AG09319 (cell line): ENCODE measurements at regions not wholly inside any gene's neighbourhood (a gene's known extent, or its start where the extent isn't known, plus 50 kb on each side); places are given as distances from the start of the nearest gene placed in this dataset.

Source experiments
- DNase-seq: peaks from one replicate; pipeline ENCODE4 v3.0.0-alpha.2; 2010; ENCODE audit warnings: low read depth; ENCODE audit errors: extremely low read depth
- CTCF ChIP-seq: IDR thresholded peaks from 2 replicates; pipeline ENCODE4 v1.5.1; 2011; ENCODE audit warnings: low read depth, mild to moderate bottlenecking, inconsistent platforms, low read length, moderate library complexity

- DNase-seq: no peak
- no peak for TF ChIP-seq CTCF
Observed at GRCh38 chr3:55189359-55189801, 261.5 kb upstream of the LRTM1 start.

GRCh38 chr3:55185380-55185779 is 257.5 kb upstream of the LRTM1 start:
- peak; percentile 37 for DNase-seq
- no peak for TF ChIP-seq CTCF

GRCh38 chr3:55183201-55183600 is 255.3 kb upstream of the LRTM1 start:
- TF ChIP-seq CTCF: no peak
- no peak for DNase-seq

- peak; percentile 68 for TF ChIP-seq CTCF
- DNase-seq: no peak
Observed at GRCh38 chr3:55180936-55181535, 253.2 kb upstream of the LRTM1 start.

GRCh38 chr3:55180161-55180560 is 252.3 kb upstream of the LRTM1 start:
- no peak for DNase-seq

GRCh38 chr3:55178336-55178735 is 250.5 kb upstream of the LRTM1 start:
- no peak for DNase-seq

More at GRCh38 chr3:55180161-55180560, 252.3 kb upstream of the LRTM1 start:
- TF ChIP-seq CTCF: no peak

GRCh38 chr3:55177749-55178148 is 249.9 kb upstream of the LRTM1 start:
- TF ChIP-seq CTCF: no peak
- DNase-seq: no peak

More at GRCh38 chr3:55178336-55178735, 250.5 kb upstream of the LRTM1 start:
- no peak for TF ChIP-seq CTCF
